ENCODE measurements at regions not wholly inside any gene's neighbourhood (a gene's known extent, or its start where the extent isn't known, plus 50 kb on each side); places are given as distances from the start of the nearest gene placed in this dataset.
A peak's percentile ranks its signal among the peaks of the same experiment; 100 is the strongest.

DNA sequence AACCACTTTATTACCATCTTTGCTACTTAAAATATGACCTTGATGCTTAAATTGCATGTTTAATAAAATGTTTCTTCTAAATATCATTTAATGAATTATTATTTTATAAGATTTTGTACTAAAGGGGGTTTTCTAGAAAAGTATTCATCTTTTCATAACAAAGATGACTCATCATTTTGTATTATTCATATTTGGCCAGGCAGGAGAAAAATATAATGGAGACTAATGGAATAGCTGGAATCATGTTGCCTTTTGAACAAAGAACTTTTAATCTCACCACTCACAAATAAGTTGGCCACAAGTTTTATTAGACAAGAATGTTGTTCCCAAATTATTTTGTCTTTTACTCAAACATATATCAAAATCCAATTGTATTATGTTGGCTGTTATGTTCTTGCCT lies 882.4 kb downstream of the DSC3 start:
- no peak overlapping the region for H3K4ac ChIP-seq (replicated peaks; ENCODE audit: insufficient read length, low read depth, low read length)
- no peak overlapping the region for H2BK12ac ChIP-seq (ENCODE audit: low read depth, low read length)
- no peak overlapping the region for H2BK20ac ChIP-seq (ENCODE audit: low read length)
- peak; percentile 28 for FAIRE-seq
- no peak overlapping the region for H3K23ac ChIP-seq (ENCODE audit: insufficient read length)
- H4K8ac ChIP-seq (ENCODE audit: extremely low read depth, insufficient read depth, low read length) = no peak overlapping the region
- H3K9me3 ChIP-seq (ENCODE audit: insufficient read depth in 2 of 2, low read depth in 1 of 2, low read length in 1 of 2) = no peaks in the 10 kb centered on the region
- H4K91ac ChIP-seq (replicated peaks; ENCODE audit: insufficient read length, low read length) = no peak overlapping the region
- H2BK120ac ChIP-seq (replicated peaks; ENCODE audit: low read depth, low read length) = no peak overlapping the region
- H3K23me2 ChIP-seq (ENCODE audit: low read depth, low read length) = no peaks in the 10 kb centered on the region
- TF ChIP-seq KDM5A (IDR thresholded peaks at IDR 0.05; ENCODE audit: low read length) (no peak), CTBP2 (IDR thresholded peaks at IDR 0.05; ENCODE audit: borderline replicate concordance, insufficient read depth, insufficient read length, low read length) (no peak), PHF8 (conservative IDR thresholded peaks at IDR 0.05; ENCODE audit: low read depth, low read length) (no peak), POLR2AphosphoS5 (IDR thresholded peaks at IDR 0.05; ENCODE audit: low read depth, low read length) (no peak), GTF2F1 (IDR thresholded peaks at IDR 0.05; ENCODE audit: borderline replicate concordance, low read depth, low read length) (no peak), BCL11A (IDR thresholded peaks at IDR 0.05; ENCODE audit: low read depth in 2 of 2, low read length in 2 of 2) (no peak), SIRT6 (IDR thresholded peaks at IDR 0.05; ENCODE audit: low read length) (no peak), KDM1A (IDR thresholded peaks at IDR 0.05; ENCODE audit: borderline replicate concordance, low read length) (no peak), CBX8 (IDR thresholded peaks at IDR 0.05; ENCODE audit: borderline replicate concordance, low read depth, low read length) (no peak), TCF12 (IDR thresholded peaks at IDR 0.05; ENCODE audit: low read depth, low read length) (no peak), EGR1 (IDR thresholded peaks at IDR 0.05; ENCODE audit: borderline replicate concordance, low read depth, low read length) (no peak), RAD21 (IDR thresholded peaks at IDR 0.05 in 1 of 2, conservative IDR thresholded peaks at IDR 0.05 in 1 of 2; ENCODE audit: low read depth in 2 of 2, low read length in 2 of 2) (no peak), NANOG (IDR thresholded peaks at IDR 0.05; ENCODE audit: insufficient read depth, low read depth, low read length, poor library complexity, severe bottlenecking) (no peak)
- no peaks in the 10 kb centered on the region for H3K79me1 ChIP-seq (ENCODE audit: low read depth, low read length)
- DNase-seq (ENCODE audit: low read depth in 1 of 2, low spot score in 2 of 2) = no peak
- H2BK15ac ChIP-seq (ENCODE audit: low read length) = no peak overlapping the region
- no peak overlapping the region for H2AK5ac ChIP-seq (ENCODE audit: low read depth, low read length)
- no peak overlapping the region for H3K4me2 ChIP-seq (ENCODE audit: insufficient read depth in 1 of 2, low read depth in 2 of 2, low read length in 2 of 2)
- no peaks in the 10 kb centered on the region for H3K79me2 ChIP-seq (ENCODE audit: control insufficient read depth in 1 of 2, insufficient read depth in 2 of 2, low read length in 2 of 2)
- H3K18ac ChIP-seq (ENCODE audit: extremely low read depth, low read length) = no peak overlapping the region
- no peak overlapping the region for H2BK5ac ChIP-seq (ENCODE audit: low read depth, low read length)
- no peaks in the 10 kb centered on the region for H4K20me1 ChIP-seq (replicated peaks in 1 of 2; ENCODE audit: control insufficient read depth in 1 of 2, insufficient read depth in 2 of 2, low read length in 2 of 2)
- no peak overlapping the region for H3K14ac ChIP-seq (ENCODE audit: insufficient read length)
- ChIA-PET CTCF (ENCODE audit: partially characterized antibody) (no interaction called here), POLR2A (ENCODE audit: partially characterized antibody) (no interaction called here)
- no peak overlapping the region for H3K56ac ChIP-seq (replicated peaks; ENCODE audit: insufficient read length, low read depth, low read length)
- no peak overlapping the region for H4K5ac ChIP-seq (ENCODE audit: insufficient read length, low read depth, low read length)
- H3K9ac ChIP-seq (replicated peaks in 1 of 4; ENCODE audit: extremely low read depth in 1 of 4, low read depth in 3 of 4, low read length in 3 of 4) = no peak overlapping the region
- no peak overlapping the region for H3K4me3 ChIP-seq (ENCODE audit: extremely low read depth in 1 of 4, insufficient read depth in 2 of 4, low read depth in 3 of 4, low read length in 4 of 4)
- no peak overlapping the region for H3K27ac ChIP-seq (ENCODE audit: low read depth, low read length)
- peaks cover 0 to 1% (median 0%) of the 10 kb centered on the region in 4 experiments; a peak in 1 of 7 replicates for H3K27me3 ChIP-seq (replicated peaks in 1 of 4; ENCODE audit: control insufficient read depth in 3 of 4, extremely low read depth in 1 of 4, insufficient read depth in 3 of 4, low read length in 3 of 4)
- H3K4me1 ChIP-seq (replicated peaks in 1 of 4; ENCODE audit: control insufficient read depth in 3 of 4, insufficient read depth in 4 of 4, low read length in 3 of 4) = no peaks in the 10 kb centered on the region
- H2AFZ ChIP-seq (ENCODE audit: low read length) = no peak overlapping the region
- H3K36me3 ChIP-seq (ENCODE audit: control insufficient read depth in 2 of 4, insufficient read depth in 4 of 4, low read length in 3 of 4) = no peaks in the 10 kb centered on the region
